Stomach (tissue), 8 donors: ENCODE measurements at regions not wholly inside any gene's neighbourhood (a gene's known extent, or its start where the extent isn't known, plus 50 kb on each side); places are given as distances from the start of the nearest gene placed in this dataset.

Experiments used
- DNase-seq, 2 donors: peaks; one replicate each; pipeline versions ENCODE4 v3.0.0 to v3.0.0-alpha.2; 2013 to 2019
- H3K27ac ChIP-seq, 5 donors: fragments of 200-600 bp in 4 of 5; sonication (generic) in 4 of 5; one replicate each; pipeline ENCODE4 v1.5.1; 2013 to 2019; ENCODE audit warnings: mild to moderate bottlenecking in 1 of 5, moderate library complexity in 1 of 5
- H3K27me3 ChIP-seq, 3 donors: fragments of 200-600 bp; sonication (generic); one replicate each; pipeline ENCODE4 v1.5.1; 2017 to 2019; ENCODE audit warnings: mixed run types in 1 of 3
- H3K36me3 ChIP-seq, 4 donors: fragments of 200-600 bp; sonication (generic); 1 replicate in 3 of 4; 2 replicates in 1 of 4; pipeline ENCODE4 v1.5.1; 2016 to 2019
- H3K4me1 ChIP-seq, 4 donors: fragments of 200-600 bp; sonication (generic); one replicate each; pipeline ENCODE4 v1.5.1; 2016 to 2019
- H3K4me3 ChIP-seq, 4 donors: fragments of 200-600 bp; sonication (generic) in 3 of 4; one replicate each; pipeline ENCODE4 v1.5.1; 2016 to 2019; ENCODE audit warnings: mild to moderate bottlenecking in 1 of 4
- H3K9me3 ChIP-seq, 4 donors: fragments of 200-600 bp; sonication (generic); one replicate each; pipeline ENCODE4 v1.5.1; 2016 to 2019
- CTCF ChIP-seq, 7 experiments: fragments of 450-650 bp in 4 of 7; fragments of 200-600 bp in 3 of 7; sonication (generic) in 3 of 7; IDR thresholded peaks; one replicate each; pipeline ENCODE4 v1.5.1; 2016 to 2019; ENCODE audit warnings: antibody characterized with exemption in 7 of 7, control low read depth in 2 of 7, mild to moderate bottlenecking in 1 of 7
- EP300 ChIP-seq: sonication (generic); formaldehyde crosslinking; IDR thresholded peaks from one replicate; pipeline ENCODE4 v1.6.1; 2017; ENCODE audit warnings: antibody characterized with exemption
- POLR2A ChIP-seq, 4 donors: fragments of 450-650 bp; IDR thresholded peaks; one replicate each; pipeline ENCODE4 v1.6.1; 2016; ENCODE audit warnings: antibody characterized with exemption in 4 of 4, control low read depth in 2 of 4, mild to moderate bottlenecking in 1 of 4, moderate library complexity in 1 of 4
- POLR2AphosphoS5 ChIP-seq, 3 donors: sonication (generic); formaldehyde crosslinking; IDR thresholded peaks; one replicate each; pipeline ENCODE4 v1.6.1; 2016; ENCODE audit warnings: antibody characterized with exemption in 3 of 3
- WGBS, 5 donors: extraction: QIAGEN DNeasy Blood & Tissue Kit in 3 of 5; methylation state at CpG; one replicate each; pipeline versions ENCODE4 v1.1.5 to v1.1.7; 2013 to 2018; 5-methylcytosine and 5-hydroxymethylcytosine counted together
- intact Hi-C: fragments of 100-400 bp; cut with DNase I; formaldehyde crosslinking; loops from one replicate; pipeline ENCODE4 v1.15.1; 2023; ENCODE audit warnings: low total_unique reads
- donor health status: healthy with polysubstance abuse.
- donor health status: Bipolar disorder and iron deficiency.
- donor health status: healthy.

GRCh38 chr16:76210157-76210556, 67.0 kb upstream of the CNTNAP4 start:
- Histone ChIP-seq H3K27me3 (no peaks in the 10 kb centered on the region), H3K9me3 (peaks cover 0 to 5% (median 0%) of the 10 kb centered on the region in 4 donors), H3K4me1 (no peaks in the 10 kb centered on the region), H3K27ac (no peak overlapping the region), H3K4me3 (no peak overlapping the region), H3K36me3 (no peaks in the 10 kb centered on the region)
- TF ChIP-seq POLR2AphosphoS5 (IDR thresholded peaks at IDR 0.05) (no peak), CTCF (IDR thresholded peaks at IDR 0.05) (no peak), POLR2A (IDR thresholded peaks at IDR 0.05) (no peak), EP300 (no peak)
- DNase-seq = no peak
- intact Hi-C loops = no loop called here
- 52 to 71% (median 69%) methylated on average over 5 of the region's 5 CpGs for WGBS, 5 donors

- Histone ChIP-seq H3K9me3 (no peaks in the 10 kb centered on the region), H3K4me3 (no peak overlapping the region), H3K4me1 (no peaks in the 10 kb centered on the region), H3K27ac (no peak overlapping the region), H3K36me3 (no peaks in the 10 kb centered on the region), H3K27me3 (no peaks in the 10 kb centered on the region)
- no peak for DNase-seq
- intact Hi-C loops = no loop called here
- TF ChIP-seq POLR2AphosphoS5 (IDR thresholded peaks at IDR 0.05) = no peak
- no peak for TF ChIP-seq EP300
- TF ChIP-seq CTCF (IDR thresholded peaks at IDR 0.05) = no peak
- TF ChIP-seq POLR2A (IDR thresholded peaks at IDR 0.05) = no peak
Measured at GRCh38 chr16:76213860-76214259, 63.3 kb upstream of the CNTNAP4 start.

GRCh38 chr16:76214856-76215255, 62.3 kb upstream of the CNTNAP4 start:
- Histone ChIP-seq H3K27ac (no peak overlapping the region), H3K36me3 (no peaks in the 10 kb centered on the region), H3K9me3 (no peaks in the 10 kb centered on the region), H3K4me1 (no peaks in the 10 kb centered on the region), H3K27me3 (no peaks in the 10 kb centered on the region), H3K4me3 (no peak overlapping the region)
- 35 to 72% (median 59%) methylated on average over 1 of the region's 1 CpG for WGBS, 5 donors
- intact Hi-C loops = no loop called here
- TF ChIP-seq EP300 (no peak), CTCF (IDR thresholded peaks at IDR 0.05) (no peak), POLR2A (IDR thresholded peaks at IDR 0.05) (no peak), POLR2AphosphoS5 (IDR thresholded peaks at IDR 0.05) (no peak)
- DNase-seq = no peak

GRCh38 chr16:76222087-76222486, 55.1 kb upstream of the CNTNAP4 start:
- 9 to 23% (median 13%) methylated on average over 3 of the region's 3 CpGs for WGBS, 5 donors
- intact Hi-C loops = no loop called here

More at GRCh38 chr16:76222087-76222486, 55.1 kb upstream of the CNTNAP4 start:
- Histone ChIP-seq H3K27ac (no peak overlapping the region), H3K9me3 (no peaks in the 10 kb centered on the region), H3K4me3 (no peak overlapping the region), H3K4me1 (no peaks in the 10 kb centered on the region), H3K27me3 (no peaks in the 10 kb centered on the region), H3K36me3 (no peaks in the 10 kb centered on the region)
- no peak for DNase-seq
- TF ChIP-seq EP300 (no peak), POLR2A (IDR thresholded peaks at IDR 0.05) (no peak), CTCF (IDR thresholded peaks at IDR 0.05) (no peak), POLR2AphosphoS5 (IDR thresholded peaks at IDR 0.05) (no peak)
